Stimulated activated CD8-positive, alpha-beta memory T cell treated with anti-CD3 and anti-CD28 coated beads, Interleukin-7, amount 100 ng/mL, for 48 hours (primary cell): ENCODE measurements at regions not wholly inside any gene's neighbourhood (a gene's known extent, or its start where the extent isn't known, plus 50 kb on each side); places are given as distances from the start of the nearest gene placed in this dataset.

Experiments
- DNase-seq, 2 donors: peaks; one replicate each; pipeline ENCODE4 v3.0.0-alpha.2; 2020; ENCODE audit warnings: low read depth in 1 of 2; ENCODE audit errors: extremely low read depth in 1 of 2

DNA sequence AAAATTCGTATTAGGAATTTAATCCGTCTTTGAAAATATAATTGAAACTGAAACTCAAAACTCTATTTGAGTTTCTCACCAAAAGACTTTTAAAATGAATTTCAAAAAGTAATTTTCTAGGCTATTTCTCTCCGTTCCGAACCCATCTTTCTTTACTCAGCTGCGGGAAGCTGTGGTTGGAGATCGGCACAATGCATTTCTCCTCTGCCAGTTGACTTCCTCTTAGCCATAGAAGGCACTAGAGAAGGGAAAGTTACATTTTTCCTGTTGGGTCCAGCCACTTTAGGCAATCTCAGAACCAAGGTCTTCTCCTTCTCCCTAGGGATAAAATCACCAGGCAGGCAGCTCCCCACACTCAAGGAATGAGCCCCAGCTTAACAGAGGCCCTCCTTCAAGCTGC is 133.6 kb upstream of the COL1A2 start:
- DNase-seq = no peak

DNA sequence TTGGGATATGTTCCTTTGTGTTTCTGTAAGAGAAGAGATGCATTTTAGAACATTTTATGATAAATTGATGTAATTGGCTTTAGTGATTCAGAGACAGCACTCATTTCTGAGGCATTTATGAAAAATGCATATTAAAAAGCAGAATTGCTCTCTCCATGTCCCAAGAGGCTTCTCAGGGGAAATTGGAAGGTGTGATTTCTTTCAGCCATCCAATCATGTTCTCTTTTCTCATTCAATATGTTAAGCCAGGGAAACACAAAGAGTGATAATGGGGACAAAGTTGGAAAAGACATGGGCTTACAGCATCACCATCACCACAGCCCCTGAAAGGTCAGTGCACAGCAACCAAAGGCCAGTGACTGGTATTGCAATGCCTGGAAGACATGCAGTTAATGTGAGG is 129.9 kb upstream of the COL1A2 start:
- DNase-seq = no peak

DNA sequence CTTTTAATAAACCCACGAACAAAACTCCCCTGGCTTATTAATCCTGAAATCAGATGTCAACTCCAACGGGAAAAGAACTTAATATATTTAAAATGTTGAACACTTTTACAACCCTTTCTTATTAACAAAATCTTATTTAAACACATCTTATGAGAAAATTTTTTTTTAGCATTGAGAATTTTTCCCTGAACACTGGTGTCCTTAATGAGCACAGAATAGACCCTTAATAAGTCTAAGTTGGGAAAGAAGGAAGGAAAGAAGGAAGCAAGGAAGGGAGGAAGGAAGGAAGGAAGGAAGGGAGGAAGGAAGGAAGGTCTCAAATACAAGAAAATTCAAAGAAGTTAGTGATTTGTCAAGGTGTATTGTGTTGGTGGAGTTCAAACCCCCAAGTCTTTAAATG is 129.2 kb upstream of the COL1A2 start:
- DNase-seq = no peak

DNA sequence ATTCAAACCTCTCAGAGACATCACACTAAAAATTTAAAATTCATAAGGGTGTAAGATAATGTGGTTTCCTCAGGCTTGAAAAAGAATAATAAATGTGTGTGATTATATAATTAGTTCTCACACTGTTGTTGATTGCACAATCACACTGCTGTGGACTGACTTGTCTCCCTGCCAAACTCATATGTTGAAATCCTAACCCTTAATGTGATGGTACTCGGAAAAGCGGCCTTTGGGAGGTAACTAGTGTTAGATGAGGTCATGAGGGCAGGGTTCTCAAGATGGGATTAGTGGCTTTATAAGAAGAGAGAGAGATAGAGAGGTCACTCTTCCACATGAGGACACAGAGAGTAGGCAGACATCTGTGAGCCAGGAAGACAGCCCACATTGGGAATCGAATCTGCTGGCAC is 128.5 kb upstream of the COL1A2 start:
- DNase-seq = no peak

DNA sequence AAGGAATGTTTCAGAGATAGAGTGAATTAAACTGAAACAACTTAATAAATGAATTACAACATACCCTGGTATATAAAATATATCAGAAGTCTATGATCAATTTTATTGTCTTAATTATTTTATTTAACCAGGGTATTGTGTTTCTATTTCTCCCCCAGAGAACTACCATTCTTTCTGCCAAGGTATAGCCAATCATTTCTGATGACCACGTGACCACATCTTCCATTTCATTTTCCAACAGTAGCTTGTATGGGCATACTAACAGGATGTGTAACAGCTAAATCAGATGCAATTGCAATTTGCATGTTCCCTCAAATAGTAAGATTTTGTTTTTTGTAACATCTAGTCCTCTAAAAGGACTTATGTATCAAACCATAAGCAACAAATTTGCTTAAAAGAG is 123.9 kb upstream of the COL1A2 start:
- no peak for DNase-seq

DNA sequence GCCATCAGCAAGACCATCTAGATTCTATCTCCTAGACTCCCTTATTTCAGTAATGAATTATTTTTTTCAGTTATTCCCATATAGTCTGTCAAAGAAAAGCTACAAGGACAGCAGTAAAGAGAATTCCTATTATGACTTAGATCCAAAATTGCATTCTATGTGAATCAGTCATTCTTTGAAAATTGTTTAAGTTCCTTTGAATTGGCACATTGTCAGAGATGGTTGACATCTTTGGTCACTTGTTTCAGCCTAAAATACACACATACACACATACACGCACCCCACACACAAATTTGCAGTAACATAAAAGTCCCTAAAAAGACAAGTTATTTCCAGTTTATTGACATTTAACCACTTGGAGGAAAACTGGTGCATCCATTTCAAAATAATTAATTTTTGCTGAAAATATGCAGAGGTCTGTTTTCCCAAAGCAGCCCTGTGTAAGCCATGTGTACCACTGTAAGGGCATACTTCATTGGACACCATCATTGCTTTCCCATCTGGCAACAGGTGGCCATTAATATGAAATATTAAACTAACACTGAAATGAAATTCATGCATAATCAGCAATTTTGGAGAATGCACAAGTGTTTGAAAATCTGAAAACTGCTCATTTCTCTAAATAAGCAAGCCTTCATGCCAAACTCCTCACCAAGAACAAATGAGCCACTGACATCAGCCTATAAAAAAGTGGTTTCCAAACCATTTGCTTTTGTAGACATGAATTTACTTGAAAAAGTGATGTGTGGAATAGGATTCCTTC is 121.7 kb upstream of the COL1A2 start:
- DNase-seq = no peak

DNA sequence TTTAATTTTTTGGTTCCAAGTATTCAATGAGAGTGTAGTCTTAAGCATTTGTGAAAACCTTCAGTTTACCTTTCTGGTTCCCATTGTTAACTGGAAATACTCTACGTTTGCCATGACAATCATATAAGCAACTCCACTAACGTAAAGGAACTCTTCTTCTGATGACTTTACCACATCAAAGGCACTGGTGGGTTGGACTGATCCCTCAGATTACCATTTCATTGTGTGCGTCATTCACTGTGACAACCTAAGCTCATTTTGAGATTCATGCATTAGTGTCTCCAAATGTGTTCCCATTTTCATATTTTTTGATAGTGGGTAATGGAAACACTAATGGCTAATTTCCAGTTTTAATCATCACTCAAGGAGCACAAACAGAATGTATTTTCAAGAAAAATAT is 119.9 kb upstream of the COL1A2 start:
- DNase-seq = no peak

DNA sequence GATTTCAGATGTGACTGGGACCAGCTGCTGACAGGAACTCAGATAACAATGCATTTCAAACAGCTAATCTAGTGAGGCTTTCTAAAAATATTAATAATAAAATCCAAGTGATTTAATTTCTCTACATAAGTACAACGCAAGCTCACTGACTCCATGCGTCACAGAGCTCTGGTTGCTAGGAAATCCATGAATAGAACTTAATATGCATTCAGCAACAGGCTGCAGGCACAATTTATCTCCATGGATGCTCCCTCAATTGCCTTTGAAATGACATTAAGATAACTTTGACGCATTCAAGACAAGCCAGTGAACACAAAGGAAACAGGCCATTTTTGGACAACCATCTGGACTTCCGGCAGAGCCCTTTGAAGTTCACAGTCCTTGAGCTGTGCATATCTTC is 118.7 kb upstream of the COL1A2 start:
- no peak for DNase-seq

DNA sequence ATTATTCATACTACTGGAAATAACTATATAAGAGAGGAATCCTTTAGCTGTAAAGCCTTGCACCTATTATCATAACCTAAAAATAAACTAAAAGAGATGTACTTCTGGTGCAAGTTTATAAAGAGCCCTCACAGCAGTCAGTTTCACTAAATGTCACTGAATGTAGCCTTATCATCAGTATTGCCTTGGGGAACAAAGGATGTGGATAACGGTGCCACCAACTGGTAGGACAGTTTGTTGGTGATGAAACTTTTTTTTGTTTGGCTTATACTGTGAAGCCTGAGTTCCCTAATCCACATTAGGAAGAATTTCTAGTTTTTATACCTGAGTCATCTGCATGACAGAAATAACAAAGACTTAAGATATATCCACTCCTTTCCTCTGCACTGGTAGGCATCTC is 117.9 kb upstream of the COL1A2 start:
- DNase-seq = no peak

DNA sequence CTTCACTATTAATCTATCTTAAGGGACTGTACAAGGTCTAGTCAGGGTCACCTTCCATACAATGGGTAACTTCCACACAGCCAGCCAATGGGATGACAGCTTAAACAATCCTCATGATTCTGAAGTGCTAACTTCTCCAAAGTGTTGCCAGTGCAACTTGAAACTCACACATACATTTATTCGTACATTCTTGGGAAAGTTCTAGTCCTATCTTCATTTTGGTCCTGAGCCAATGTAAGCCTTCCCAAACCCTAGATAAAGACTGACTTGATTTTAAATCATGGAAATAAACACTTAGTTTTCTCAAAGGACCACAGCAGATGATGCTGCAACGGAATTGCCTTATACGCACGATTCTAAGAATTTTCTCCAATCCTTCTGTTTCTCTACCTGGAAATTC is 117.5 kb upstream of the COL1A2 start:
- DNase-seq = no peak

DNA sequence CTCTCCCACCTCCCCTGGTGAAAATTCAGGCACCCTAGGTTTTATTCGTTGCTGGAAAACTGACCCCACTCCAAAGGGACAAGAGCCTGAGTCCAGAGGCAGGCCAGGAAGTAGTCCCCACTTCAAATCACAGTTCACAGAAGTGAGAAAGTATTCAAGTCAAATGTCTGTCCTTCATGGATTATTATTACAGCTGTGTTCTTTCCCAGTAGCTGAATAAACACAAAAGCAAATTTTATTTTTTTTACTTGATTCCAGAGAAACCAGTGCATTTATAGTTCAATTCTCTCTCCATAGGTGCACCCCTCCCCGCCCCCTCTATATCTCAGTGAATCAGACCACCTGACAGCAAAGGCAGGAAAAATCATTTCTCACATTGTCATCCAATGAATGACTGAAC is 113.8 kb upstream of the COL1A2 start:
- no peak for DNase-seq

DNA sequence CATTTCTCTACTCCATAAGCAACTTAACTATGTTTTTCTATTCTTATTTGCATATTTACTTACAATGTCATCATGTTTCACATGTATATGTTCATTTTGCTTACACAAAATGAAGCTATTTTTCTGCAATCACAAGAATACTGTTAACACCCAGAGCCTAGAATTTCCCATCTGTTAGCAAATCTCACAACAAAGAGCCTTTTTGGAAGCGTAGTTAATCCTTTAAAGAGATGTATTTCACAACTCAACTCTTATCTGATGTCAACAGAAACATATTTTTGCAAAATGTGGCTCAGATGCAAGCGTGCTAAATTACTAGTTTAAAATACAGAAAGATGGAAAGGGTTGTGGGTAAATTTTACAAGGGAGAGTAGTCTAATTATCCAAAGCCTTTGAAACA is 110.6 kb upstream of the COL1A2 start:
- no peak for DNase-seq

DNA sequence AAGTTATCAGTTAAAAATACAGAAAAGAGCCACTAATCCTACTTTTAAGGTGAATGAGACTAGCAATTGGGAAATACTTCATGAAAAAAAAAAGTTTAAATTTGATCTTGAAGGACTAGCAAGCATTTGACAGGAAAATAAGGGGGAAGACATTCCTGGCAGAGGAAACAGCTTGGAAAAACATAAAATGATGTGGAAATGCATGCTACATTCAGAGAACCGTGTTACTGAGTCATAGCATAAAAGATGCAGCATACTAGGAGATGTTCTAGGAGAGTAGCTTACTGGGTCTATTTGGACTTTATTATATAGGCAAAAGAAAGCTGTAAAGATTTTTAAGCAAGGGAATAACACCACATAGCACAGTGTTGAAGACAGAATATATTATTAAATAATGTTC is 108.6 kb upstream of the COL1A2 start:
- DNase-seq = no peak

DNA sequence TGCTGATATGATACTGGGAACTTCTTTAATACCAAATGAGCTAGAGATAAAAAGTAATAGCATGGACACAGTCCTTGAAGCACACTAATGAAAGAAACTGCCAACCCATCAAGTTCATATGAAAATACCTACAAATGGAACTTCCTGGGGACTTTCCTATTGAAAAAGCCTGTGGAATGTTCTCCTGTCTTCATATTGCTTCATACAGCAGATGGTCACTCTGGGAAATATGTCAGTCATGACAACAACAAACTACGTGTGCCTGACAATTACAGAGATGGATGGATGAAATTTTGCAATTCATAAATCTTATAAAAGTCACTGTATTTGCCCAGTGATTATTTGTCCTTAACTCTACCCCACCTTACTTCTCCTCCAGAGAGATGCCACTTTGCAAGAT is 106.6 kb upstream of the COL1A2 start:
- no peak for DNase-seq

DNA sequence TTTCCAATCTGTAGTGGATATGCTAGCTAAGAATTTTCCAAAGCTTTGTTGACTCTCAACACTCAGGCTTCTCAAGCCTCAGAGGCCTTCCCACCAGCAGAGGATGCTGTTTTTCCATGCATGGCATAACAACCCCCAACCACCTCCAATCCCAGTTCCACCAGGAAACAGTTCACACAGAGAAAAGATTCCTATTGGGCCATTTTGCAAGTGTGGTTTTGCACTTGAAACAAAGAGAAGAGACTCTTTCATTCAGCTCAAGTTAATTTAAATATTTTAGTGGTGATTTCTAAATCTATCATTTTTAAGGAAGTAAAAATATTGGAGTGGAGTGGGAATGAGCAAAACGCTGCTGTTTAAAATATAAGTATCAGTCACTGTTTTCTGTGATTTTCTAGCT is 105.6 kb upstream of the COL1A2 start:
- DNase-seq = no peak

DNA sequence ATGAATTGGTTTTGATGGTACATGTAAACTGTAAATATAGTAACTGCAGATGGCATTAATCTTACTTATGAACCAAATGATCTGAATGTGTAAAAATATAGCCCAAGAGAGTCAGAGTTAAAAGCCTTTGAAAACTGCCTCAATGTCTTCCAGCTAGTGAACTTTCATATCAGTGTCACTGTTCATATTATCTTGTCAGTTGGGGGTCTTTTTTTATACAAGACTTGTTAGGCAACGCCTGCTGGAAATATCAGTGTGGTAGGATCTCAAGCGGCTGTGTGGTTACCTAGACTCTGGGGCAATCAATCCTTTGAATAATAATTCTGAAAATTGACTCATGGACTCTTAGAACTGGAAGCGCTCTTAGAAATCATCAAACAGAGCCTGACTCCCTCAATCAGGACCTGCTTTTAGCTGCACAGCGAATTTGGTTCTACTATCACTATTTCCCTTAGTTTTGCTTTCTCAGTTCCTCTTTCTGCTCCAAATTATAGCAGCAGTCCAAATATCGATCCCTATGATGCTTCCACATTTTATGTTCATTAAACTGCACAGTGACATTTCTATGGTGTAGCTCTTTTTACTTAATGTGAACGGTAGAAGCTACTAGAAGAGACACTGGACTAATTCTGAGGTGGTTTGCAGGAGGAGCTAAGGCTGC is 100.1 kb upstream of the COL1A2 start:
- DNase-seq = no peak

DNA sequence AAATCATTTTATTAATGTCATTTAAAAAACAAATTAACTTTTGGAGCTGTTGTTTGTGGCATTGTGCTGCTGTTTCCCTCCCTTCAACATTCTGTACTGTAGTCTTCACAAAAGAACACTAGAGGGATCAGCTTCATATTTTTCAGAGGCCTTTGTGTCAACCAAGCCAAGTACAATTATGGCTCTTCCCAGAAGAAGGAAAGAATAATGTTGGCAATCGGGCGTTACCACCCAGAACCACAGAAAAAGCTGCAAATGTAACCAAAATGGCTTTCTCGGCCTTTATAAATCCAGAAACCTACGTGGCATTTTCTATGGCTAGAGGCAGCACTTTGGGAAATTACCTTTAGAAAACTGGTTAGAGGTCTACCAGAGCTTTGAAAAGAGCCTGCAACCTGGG is 98.8 kb upstream of the COL1A2 start:
- DNase-seq = no peak

DNA sequence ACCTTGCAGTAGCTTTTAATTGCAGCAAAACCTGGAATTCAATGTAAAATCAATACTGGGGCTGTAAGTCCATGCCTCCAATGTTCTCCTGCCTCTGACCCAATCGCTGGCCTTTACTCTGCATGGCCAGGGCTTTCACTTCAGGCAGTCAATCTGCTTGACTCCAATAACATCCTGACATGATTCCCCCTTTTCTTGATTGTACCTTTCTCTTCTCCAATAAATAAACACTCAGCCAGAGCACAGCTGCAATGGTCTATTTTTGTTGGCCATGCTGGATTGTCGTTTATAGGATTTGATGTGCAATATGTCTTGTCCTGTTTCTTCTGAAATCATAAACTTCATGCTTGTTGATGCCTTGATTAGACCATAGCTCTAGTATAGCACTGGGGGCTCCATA is 97.8 kb upstream of the COL1A2 start:
- no peak for DNase-seq

DNA sequence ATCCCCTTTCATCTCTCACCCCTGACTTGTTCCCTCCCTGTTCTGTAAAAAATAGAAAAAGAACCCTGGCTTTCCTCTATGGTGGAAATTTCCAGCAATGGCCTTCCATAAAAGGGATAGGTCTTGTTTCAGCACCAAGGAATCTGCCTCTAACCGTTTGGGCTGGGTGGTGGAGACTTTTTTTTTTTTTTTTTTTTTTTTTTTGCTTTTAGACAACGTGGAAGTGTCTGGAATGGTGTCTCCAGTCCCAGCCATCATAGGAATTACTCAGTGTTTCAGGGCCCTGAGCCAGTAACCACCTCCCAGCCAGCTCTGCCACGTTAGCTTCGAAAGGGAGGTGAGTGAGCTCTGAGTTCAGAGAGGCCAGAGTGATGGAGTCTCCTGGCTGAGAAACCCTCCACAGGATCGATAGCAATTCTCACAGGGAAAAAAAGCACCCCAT is 97.3 kb upstream of the COL1A2 start:
- no peak for DNase-seq

DNA sequence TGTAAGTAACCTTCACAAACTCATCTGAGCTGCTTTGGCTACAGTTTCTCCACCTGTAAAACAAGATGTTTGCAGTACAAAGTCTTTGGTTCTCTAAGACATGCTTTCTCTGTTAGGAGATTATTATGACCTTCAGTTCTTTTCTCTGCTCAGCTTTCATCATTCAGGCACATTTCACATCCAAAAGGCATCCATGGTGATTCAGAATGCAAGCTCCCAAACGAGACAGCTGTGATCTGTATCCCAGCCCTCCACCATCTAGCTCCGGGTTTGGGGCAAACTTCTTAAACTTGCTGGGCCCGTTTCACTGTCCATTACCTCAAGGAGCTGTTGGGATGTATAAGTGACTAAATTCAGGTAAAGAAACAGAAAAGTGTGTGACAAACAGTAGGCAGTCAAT is 95.8 kb upstream of the COL1A2 start:
- no peak for DNase-seq

DNA sequence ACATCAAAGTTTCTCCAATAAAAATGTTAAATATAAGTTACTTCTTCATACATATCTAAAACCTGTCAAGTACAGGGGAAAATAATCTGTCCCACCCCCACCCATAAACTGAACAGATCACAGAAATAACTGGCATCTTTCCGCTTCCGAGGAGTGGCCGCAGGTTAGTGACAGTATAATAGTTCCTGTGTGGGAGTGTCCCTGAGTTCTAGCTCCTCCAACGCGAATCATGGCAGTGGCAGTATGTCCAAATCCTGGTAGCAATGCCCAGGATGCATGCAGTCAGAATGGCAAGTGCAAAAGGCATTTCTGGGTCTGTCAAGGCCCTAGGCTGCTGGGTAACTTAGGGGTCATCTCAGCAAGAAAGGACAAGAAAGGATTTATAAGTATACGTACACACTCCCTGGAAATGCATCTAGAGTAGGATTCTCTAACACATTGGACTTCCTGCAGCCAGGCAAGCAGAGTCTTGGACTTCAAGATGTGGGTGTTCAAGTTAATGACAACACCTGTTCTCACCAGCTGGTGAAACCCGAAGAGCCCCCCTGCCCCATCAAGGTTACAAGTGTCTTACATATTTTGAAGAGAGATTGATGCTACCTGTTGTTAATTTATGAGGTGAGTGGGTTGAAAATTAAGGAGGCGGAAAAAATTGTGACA is 94.4 kb upstream of the COL1A2 start:
- no peak for DNase-seq

DNA sequence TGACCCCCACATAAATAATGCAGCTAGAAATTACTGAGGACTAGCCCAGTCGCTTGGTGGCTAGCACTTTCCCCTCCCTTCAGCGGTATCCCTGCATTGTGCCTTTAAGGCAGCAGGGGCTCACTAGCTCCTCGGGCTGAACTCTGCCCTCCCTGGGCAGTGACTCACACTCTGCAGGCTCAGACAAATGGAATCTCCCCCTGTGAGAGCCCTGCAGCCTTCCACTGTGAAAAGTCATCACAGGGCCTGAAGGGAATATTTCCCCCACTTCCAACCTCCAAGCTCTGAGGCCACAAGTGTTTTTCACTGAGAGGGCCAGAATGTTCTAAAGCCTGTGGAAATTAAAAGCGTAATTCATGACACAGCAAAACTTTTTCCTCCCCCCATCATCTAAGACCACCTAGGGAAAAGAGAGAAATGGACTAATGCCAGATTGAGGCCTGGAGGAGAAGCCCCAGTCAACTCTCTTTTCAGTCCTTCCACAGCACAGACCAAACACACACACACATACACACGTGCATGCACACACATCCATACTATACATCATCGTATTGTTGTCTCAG is 93.6 kb upstream of the COL1A2 start:
- DNase-seq = no peak
